Esophagus muscularis mucosa (tissue), 3 donors: ENCODE measurements at regions not wholly inside any gene's neighbourhood (a gene's known extent, or its start where the extent isn't known, plus 50 kb on each side); places are given as distances from the start of the nearest gene placed in this dataset.

Source experiments
- POLR2A ChIP-seq: fragments of 450-650 bp; IDR thresholded peaks from one replicate; pipeline ENCODE4 v1.6.1; 2017; ENCODE audit warnings: antibody characterized with exemption, moderate library complexity, mild to moderate bottlenecking, low read depth
- TF ChIP-seq, protein P1 (sequence below), 3 experiments: fragments of 200-600 bp in 2 of 3; fragments of 450-650 bp in 1 of 3; sonication (generic) in 2 of 3; IDR thresholded peaks; one replicate each; pipeline ENCODE4 v1.5.1; 2017 to 2019; ENCODE audit warnings: antibody characterized with exemption in 3 of 3, mild to moderate bottlenecking in 2 of 3, moderate library complexity in 1 of 3

DNA sequence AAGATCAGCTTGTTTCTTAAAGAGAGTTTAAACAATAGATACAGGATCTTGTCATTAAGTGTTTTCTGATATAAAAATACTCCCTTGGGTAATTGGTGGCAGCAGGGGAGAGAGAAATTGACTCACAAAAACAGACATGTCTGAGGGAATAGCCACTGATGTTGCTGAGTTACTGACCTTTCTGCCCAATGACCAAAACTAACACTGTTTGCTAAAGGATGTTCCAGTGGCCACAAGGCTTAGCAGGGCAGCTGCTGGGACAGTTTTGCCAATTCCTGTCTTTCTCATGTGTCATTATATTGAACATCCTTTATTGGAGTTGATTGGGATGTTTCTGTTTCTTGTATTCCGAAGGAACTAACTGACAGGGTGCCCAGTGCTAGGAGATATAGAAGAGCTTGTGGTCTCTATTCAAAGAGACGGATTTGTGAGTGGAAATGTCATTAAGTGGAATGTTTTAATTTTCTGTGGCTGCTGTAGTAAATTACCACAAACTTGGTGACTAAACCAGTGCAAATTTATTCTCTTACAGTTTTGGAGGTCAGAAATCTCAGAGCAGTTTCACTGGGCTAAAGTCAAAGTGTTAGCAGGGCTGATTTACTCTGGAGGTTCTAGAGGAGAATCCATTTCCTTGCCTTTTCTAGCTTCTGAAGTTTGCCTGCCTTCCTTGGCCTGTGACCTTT is 124.8 kb upstream of the RMDN2 start:
- TF ChIP-seq POLR2A: no peak
- TF ChIP-seq, protein P1, sequence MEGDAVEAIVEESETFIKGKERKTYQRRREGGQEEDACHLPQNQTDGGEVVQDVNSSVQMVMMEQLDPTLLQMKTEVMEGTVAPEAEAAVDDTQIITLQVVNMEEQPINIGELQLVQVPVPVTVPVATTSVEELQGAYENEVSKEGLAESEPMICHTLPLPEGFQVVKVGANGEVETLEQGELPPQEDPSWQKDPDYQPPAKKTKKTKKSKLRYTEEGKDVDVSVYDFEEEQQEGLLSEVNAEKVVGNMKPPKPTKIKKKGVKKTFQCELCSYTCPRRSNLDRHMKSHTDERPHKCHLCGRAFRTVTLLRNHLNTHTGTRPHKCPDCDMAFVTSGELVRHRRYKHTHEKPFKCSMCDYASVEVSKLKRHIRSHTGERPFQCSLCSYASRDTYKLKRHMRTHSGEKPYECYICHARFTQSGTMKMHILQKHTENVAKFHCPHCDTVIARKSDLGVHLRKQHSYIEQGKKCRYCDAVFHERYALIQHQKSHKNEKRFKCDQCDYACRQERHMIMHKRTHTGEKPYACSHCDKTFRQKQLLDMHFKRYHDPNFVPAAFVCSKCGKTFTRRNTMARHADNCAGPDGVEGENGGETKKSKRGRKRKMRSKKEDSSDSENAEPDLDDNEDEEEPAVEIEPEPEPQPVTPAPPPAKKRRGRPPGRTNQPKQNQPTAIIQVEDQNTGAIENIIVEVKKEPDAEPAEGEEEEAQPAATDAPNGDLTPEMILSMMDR (IDR thresholded peaks at IDR 0.05): no peak
